GM23338 (cell line): ENCODE measurements at regions not wholly inside any gene's neighbourhood (a gene's known extent, or its start where the extent isn't known, plus 50 kb on each side); places are given as distances from the start of the nearest gene placed in this dataset.

Experiments
- ATAC-seq: fragments of 200-7000 bp; cut with Tn5 transposase; 3 replicates; pipeline ENCODE4 v1.9.1; 2020
- DNase-seq: peaks from one replicate; pipeline ENCODE4 v3.0.0-alpha.2; 2015; ENCODE audit warnings: low spot score
- H2AFZ ChIP-seq: fragments of 200-600 bp; sonication (generic); 2 replicates; pipeline ENCODE4 v1.8.0; 2016; ENCODE audit warnings: antibody characterized with exemption, mild to moderate bottlenecking, moderate library complexity
- H3F3A ChIP-seq: fragments of 200-600 bp; sonication (generic); replicated peaks from 2 replicates; pipeline ENCODE4 v1.8.0; 2017; ENCODE audit warnings: antibody characterized with exemption, mixed run types, low read depth
- H3K27ac ChIP-seq: fragments of 200-600 bp; sonication (generic); 2 replicates; pipeline ENCODE4 v1.6.1; 2016; ENCODE audit warnings: low read depth
- H3K27me3 ChIP-seq: fragments of 200-600 bp; sonication (generic); 2 replicates; pipeline ENCODE4 v1.8.0; 2016; ENCODE audit warnings: mild to moderate bottlenecking, mixed run types, moderate library complexity; ENCODE audit not compliant: insufficient read depth
- H3K36me3 ChIP-seq: fragments of 200-600 bp; sonication (generic); 2 replicates; pipeline ENCODE4 v1.8.0; 2016; ENCODE audit warnings: mild to moderate bottlenecking; ENCODE audit not compliant: insufficient read depth
- H3K4me1 ChIP-seq: fragments of 200-600 bp; sonication (generic); 2 replicates; pipeline ENCODE4 v1.8.0; 2016; ENCODE audit warnings: mild to moderate bottlenecking, moderate library complexity; ENCODE audit not compliant: insufficient read depth
- H3K4me2 ChIP-seq: fragments of 200-600 bp; sonication (generic); 2 replicates; pipeline ENCODE4 v1.7.1; 2017; ENCODE audit warnings: mixed run types
- H3K4me3 ChIP-seq: fragments of 200-600 bp; sonication (generic); 2 replicates; pipeline ENCODE4 v1.6.1; 2016; ENCODE audit warnings: mixed run types
- H3K79me2 ChIP-seq: fragments of 200-600 bp; sonication (generic); replicated peaks from 2 replicates; pipeline ENCODE4 v1.8.0; 2017; ENCODE audit warnings: mild to moderate bottlenecking; ENCODE audit not compliant: insufficient read depth
- H3K9me2 ChIP-seq: fragments of 200-600 bp; sonication (generic); 2 replicates; pipeline ENCODE4 v1.8.0; 2017; ENCODE audit not compliant: insufficient read depth
- H4K20me1 ChIP-seq: fragments of 200-600 bp; sonication (generic); replicated peaks from 2 replicates; pipeline ENCODE4 v1.8.0; 2017; ENCODE audit warnings: mild to moderate bottlenecking; ENCODE audit not compliant: insufficient read depth
- H3K27ac Mint-ChIP-seq: 2 replicates; pipeline ENCODE4 v1.8.0; 2020; ENCODE audit warnings: inconsistent platforms, mild to moderate bottlenecking, moderate library complexity, mixed read lengths
- H3K27me3 Mint-ChIP-seq: 3 replicates; pipeline ENCODE4 v1.8.0; 2022; ENCODE audit warnings: low read depth, mild to moderate bottlenecking, moderate library complexity, mixed read lengths, inconsistent platforms; ENCODE audit not compliant: insufficient read depth, poor library complexity
- H3K36me3 Mint-ChIP-seq: 3 replicates; pipeline ENCODE4 v1.8.0; 2021; ENCODE audit warnings: low read depth, mild to moderate bottlenecking, inconsistent platforms, moderate library complexity, mixed read lengths
- H3K4me1 Mint-ChIP-seq: 3 replicates; pipeline ENCODE4 v1.8.0; 2020; ENCODE audit warnings: mild to moderate bottlenecking, inconsistent platforms, mixed read lengths
- H3K4me3 Mint-ChIP-seq: 3 replicates; pipeline ENCODE4 v1.8.0; 2021; ENCODE audit warnings: moderate library complexity, mild to moderate bottlenecking, inconsistent platforms, mixed read lengths
- H3K9me3 Mint-ChIP-seq: 3 replicates; pipeline ENCODE4 v1.8.0; 2020; ENCODE audit warnings: moderate library complexity, mild to moderate bottlenecking, inconsistent platforms, mixed read lengths
- CREB1 ChIP-seq: fragments of 250-450 bp; sonication (Bioruptor Pico); IDR thresholded peaks from 2 replicates; pipeline ENCODE4 v1.5.0; 2020; ENCODE audit warnings: low read depth, mild to moderate bottlenecking, moderate library complexity
- EZH2 ChIP-seq: fragments of 200-600 bp; sonication (generic); IDR thresholded peaks from one replicate; pipeline ENCODE4 v1.8.0; 2017; ENCODE audit warnings: antibody characterized with exemption, mild to moderate bottlenecking, low read depth; ENCODE audit not compliant: unreplicated experiment
- EZH2phosphoT487 ChIP-seq: fragments of 200-600 bp; sonication (generic); IDR thresholded peaks from one replicate; pipeline ENCODE4 v1.8.1; 2018; ENCODE audit warnings: antibody characterized with exemption; ENCODE audit not compliant: unreplicated experiment
- JUNB ChIP-seq: IDR thresholded peaks from one replicate; pipeline ENCODE4 v1.6.1; 2016; ENCODE audit warnings: antibody characterized with exemption; ENCODE audit not compliant: unreplicated experiment
- NANOG ChIP-seq: IDR thresholded peaks from 2 replicates; pipeline ENCODE4 v1.6.1; 2016; ENCODE audit warnings: antibody characterized with exemption, borderline replicate concordance
- POLR2AphosphoS5 ChIP-seq: IDR thresholded peaks from 2 replicates; pipeline ENCODE4 v1.6.1; 2016; ENCODE audit warnings: antibody characterized with exemption, low read depth
- STAT1 ChIP-seq: IDR thresholded peaks from one replicate; pipeline ENCODE4 v1.6.1; 2016; ENCODE audit warnings: antibody characterized with exemption; ENCODE audit not compliant: unreplicated experiment
- ZNF114 ChIP-seq: fragments of 250-450 bp; sonication (Bioruptor Pico); IDR thresholded peaks from 2 replicates; pipeline ENCODE4 v1.5.0; 2020; ENCODE audit warnings: mild to moderate bottlenecking, moderate library complexity
- ZNF331 ChIP-seq: fragments of 250-450 bp; sonication (Bioruptor Pico); IDR thresholded peaks from 2 replicates; pipeline ENCODE4 v1.5.0; 2020; ENCODE audit warnings: low read depth, mild to moderate bottlenecking, moderate library complexity
- TF ChIP-seq, protein P1 (sequence below): fragments of 250-450 bp; sonication (Bioruptor Pico); IDR thresholded peaks from 2 replicates; pipeline ENCODE4 v1.5.0; 2020; ENCODE audit warnings: mild to moderate bottlenecking, moderate library complexity
- TF ChIP-seq, protein P2 (sequence below): IDR thresholded peaks from one replicate; pipeline ENCODE4 v1.6.1; 2018; ENCODE audit warnings: antibody characterized with exemption; ENCODE audit not compliant: unreplicated experiment
- TF ChIP-seq, protein P3 (sequence below), 2 experiments: fragments of 200-600 bp in 1 of 2; sonication (generic) in 1 of 2; conservative IDR thresholded peaks; 2 replicates each; pipeline versions ENCODE4 v1.5.1 to v1.6.1; 2016 to 2017; ENCODE audit warnings: antibody characterized with exemption in 2 of 2, low read depth in 2 of 2, mild to moderate bottlenecking in 2 of 2, moderate library complexity in 1 of 2
- TF ChIP-seq, protein P4 (sequence below): IDR thresholded peaks from 2 replicates; pipeline ENCODE4 v1.6.1; 2016; ENCODE audit warnings: antibody characterized with exemption

DNA sequence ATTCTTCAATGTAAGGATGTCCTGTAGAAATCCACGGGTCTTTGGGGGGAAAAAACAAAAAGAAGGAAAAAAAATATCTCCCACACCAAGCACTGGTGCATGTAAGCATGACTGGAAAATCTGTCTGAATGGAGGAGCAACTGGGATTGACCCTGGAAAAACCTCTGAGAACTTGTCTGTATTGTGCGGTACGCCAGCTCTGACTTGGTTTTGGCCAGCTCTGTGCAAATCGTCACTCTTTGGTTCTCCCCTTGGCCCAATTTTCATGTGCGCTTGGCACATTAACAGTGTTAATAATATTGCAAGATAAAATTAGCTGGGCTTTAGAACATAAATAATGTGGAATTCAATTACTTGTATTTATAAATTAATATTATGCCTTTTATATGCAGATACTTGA lies 231.2 kb upstream of the HAND2 start:
- no peak overlapping the region for H3K4me3 Mint-ChIP-seq
- no peak overlapping the region for H3K27ac Mint-ChIP-seq
- 0 out of 2 replicates have a peak, but pooled peaks cover 3% of the 10 kb centered on the region for H3K9me2 ChIP-seq
- no peaks in the 10 kb centered on the region for H3K27me3 Mint-ChIP-seq
- TF ChIP-seq, protein P1, sequence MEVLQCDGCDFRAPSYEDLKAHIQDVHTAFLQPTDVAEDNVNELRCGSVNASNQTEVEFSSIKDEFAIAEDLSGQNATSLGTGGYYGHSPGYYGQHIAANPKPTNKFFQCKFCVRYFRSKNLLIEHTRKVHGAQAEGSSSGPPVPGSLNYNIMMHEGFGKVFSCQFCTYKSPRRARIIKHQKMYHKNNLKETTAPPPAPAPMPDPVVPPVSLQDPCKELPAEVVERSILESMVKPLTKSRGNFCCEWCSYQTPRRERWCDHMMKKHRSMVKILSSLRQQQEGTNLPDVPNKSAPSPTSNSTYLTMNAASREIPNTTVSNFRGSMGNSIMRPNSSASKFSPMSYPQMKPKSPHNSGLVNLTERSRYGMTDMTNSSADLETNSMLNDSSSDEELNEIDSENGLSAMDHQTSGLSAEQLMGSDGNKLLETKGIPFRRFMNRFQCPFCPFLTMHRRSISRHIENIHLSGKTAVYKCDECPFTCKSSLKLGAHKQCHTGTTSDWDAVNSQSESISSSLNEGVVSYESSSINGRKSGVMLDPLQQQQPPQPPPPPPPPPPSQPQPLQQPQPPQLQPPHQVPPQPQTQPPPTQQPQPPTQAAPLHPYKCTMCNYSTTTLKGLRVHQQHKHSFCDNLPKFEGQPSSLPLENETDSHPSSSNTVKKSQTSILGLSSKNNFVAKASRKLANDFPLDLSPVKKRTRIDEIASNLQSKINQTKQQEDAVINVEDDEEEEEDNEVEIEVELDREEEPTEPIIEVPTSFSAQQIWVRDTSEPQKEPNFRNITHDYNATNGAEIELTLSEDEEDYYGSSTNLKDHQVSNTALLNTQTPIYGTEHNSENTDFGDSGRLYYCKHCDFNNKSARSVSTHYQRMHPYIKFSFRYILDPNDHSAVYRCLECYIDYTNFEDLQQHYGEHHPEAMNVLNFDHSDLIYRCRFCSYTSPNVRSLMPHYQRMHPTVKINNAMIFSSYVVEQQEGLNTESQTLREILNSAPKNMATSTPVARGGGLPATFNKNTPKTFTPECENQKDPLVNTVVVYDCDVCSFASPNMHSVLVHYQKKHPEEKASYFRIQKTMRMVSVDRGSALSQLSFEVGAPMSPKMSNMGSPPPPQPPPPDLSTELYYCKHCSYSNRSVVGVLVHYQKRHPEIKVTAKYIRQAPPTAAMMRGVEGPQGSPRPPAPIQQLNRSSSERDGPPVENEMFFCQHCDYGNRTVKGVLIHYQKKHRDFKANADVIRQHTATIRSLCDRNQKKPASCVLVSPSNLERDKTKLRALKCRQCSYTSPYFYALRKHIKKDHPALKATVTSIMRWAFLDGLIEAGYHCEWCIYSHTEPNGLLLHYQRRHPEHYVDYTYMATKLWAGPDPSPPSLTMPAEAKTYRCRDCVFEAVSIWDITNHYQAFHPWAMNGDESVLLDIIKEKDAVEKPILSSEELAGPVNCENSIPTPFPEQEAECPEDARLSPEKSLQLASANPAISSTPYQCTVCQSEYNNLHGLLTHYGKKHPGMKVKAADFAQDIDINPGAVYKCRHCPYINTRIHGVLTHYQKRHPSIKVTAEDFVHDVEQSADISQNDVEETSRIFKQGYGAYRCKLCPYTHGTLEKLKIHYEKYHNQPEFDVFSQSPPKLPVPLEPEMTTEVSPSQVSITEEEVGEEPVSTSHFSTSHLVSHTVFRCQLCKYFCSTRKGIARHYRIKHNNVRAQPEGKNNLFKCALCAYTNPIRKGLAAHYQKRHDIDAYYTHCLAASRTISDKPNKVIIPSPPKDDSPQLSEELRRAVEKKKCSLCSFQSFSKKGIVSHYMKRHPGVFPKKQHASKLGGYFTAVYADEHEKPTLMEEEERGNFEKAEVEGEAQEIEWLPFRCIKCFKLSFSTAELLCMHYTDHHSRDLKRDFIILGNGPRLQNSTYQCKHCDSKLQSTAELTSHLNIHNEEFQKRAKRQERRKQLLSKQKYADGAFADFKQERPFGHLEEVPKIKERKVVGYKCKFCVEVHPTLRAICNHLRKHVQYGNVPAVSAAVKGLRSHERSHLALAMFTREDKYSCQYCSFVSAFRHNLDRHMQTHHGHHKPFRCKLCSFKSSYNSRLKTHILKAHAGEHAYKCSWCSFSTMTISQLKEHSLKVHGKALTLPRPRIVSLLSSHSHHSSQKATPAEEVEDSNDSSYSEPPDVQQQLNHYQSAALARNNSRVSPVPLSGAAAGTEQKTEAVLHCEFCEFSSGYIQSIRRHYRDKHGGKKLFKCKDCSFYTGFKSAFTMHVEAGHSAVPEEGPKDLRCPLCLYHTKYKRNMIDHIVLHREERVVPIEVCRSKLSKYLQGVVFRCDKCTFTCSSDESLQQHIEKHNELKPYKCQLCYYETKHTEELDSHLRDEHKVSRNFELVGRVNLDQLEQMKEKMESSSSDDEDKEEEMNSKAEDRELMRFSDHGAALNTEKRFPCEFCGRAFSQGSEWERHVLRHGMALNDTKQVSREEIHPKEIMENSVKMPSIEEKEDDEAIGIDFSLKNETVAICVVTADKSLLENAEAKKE (CRISPR knock-in tag): no peak
- TF ChIP-seq POLR2AphosphoS5 (no peak), ZNF331 (CRISPR knock-in tag) (no peak), NANOG (no peak), STAT1 (no peak), JUNB (no peak), EZH2phosphoT487 (no peak), EZH2 (no peak), CREB1 (CRISPR knock-in tag) (no peak), ZNF114 (CRISPR knock-in tag) (no peak)
- TF ChIP-seq, protein P2, sequence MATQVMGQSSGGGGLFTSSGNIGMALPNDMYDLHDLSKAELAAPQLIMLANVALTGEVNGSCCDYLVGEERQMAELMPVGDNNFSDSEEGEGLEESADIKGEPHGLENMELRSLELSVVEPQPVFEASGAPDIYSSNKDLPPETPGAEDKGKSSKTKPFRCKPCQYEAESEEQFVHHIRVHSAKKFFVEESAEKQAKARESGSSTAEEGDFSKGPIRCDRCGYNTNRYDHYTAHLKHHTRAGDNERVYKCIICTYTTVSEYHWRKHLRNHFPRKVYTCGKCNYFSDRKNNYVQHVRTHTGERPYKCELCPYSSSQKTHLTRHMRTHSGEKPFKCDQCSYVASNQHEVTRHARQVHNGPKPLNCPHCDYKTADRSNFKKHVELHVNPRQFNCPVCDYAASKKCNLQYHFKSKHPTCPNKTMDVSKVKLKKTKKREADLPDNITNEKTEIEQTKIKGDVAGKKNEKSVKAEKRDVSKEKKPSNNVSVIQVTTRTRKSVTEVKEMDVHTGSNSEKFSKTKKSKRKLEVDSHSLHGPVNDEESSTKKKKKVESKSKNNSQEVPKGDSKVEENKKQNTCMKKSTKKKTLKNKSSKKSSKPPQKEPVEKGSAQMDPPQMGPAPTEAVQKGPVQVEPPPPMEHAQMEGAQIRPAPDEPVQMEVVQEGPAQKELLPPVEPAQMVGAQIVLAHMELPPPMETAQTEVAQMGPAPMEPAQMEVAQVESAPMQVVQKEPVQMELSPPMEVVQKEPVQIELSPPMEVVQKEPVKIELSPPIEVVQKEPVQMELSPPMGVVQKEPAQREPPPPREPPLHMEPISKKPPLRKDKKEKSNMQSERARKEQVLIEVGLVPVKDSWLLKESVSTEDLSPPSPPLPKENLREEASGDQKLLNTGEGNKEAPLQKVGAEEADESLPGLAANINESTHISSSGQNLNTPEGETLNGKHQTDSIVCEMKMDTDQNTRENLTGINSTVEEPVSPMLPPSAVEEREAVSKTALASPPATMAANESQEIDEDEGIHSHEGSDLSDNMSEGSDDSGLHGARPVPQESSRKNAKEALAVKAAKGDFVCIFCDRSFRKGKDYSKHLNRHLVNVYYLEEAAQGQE: no peak
- TF ChIP-seq, protein P3, sequence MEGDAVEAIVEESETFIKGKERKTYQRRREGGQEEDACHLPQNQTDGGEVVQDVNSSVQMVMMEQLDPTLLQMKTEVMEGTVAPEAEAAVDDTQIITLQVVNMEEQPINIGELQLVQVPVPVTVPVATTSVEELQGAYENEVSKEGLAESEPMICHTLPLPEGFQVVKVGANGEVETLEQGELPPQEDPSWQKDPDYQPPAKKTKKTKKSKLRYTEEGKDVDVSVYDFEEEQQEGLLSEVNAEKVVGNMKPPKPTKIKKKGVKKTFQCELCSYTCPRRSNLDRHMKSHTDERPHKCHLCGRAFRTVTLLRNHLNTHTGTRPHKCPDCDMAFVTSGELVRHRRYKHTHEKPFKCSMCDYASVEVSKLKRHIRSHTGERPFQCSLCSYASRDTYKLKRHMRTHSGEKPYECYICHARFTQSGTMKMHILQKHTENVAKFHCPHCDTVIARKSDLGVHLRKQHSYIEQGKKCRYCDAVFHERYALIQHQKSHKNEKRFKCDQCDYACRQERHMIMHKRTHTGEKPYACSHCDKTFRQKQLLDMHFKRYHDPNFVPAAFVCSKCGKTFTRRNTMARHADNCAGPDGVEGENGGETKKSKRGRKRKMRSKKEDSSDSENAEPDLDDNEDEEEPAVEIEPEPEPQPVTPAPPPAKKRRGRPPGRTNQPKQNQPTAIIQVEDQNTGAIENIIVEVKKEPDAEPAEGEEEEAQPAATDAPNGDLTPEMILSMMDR (conservative IDR thresholded peaks at IDR 0.05; ENCODE audit: low read depth in 2 of 2): no peak
- TF ChIP-seq, protein P4, sequence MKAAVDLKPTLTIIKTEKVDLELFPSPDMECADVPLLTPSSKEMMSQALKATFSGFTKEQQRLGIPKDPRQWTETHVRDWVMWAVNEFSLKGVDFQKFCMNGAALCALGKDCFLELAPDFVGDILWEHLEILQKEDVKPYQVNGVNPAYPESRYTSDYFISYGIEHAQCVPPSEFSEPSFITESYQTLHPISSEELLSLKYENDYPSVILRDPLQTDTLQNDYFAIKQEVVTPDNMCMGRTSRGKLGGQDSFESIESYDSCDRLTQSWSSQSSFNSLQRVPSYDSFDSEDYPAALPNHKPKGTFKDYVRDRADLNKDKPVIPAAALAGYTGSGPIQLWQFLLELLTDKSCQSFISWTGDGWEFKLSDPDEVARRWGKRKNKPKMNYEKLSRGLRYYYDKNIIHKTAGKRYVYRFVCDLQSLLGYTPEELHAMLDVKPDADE: no peak
- no peaks in the 10 kb centered on the region for H3K9me3 Mint-ChIP-seq
- no peaks in the 10 kb centered on the region for H3K27me3 ChIP-seq
- H2AFZ ChIP-seq: no peak overlapping the region
- H4K20me1 ChIP-seq: no peaks in the 10 kb centered on the region
- no peak overlapping the region for H3K27ac ChIP-seq
- no peaks in the 10 kb centered on the region for H3K36me3 Mint-ChIP-seq
- H3F3A ChIP-seq: no peaks in the 10 kb centered on the region
- H3K79me2 ChIP-seq: no peaks in the 10 kb centered on the region
- DNase-seq (no peak), ATAC-seq (no peak)
- H3K4me1 ChIP-seq: no peaks in the 10 kb centered on the region
- H3K4me1 Mint-ChIP-seq: no peaks in the 10 kb centered on the region
- no peaks in the 10 kb centered on the region for H3K36me3 ChIP-seq
- H3K4me3 ChIP-seq: no peak overlapping the region
- H3K4me2 ChIP-seq: no peak overlapping the region
